Stimulated activated CD4-positive, alpha-beta T cell treated with anti-CD3 and anti-CD28 coated beads, TNF-alpha, amount 100 ng/mL, for 48 hours (primary cell): ENCODE measurements at regions not wholly inside any gene's neighbourhood (a gene's known extent, or its start where the extent isn't known, plus 50 kb on each side); places are given as distances from the start of the nearest gene placed in this dataset.

ENCODE experiments used
- DNase-seq, 3 donors: peaks; one replicate each; pipeline ENCODE4 v3.0.0-alpha.2; 2020; ENCODE audit warnings: low read depth in 3 of 3

GRCh38 chr7:96638669-96639068 is 71.0 kb downstream of the SEM1 start:
- no peak for DNase-seq

GRCh38 chr7:96637522-96637921 is 72.1 kb downstream of the SEM1 start:
- DNase-seq, result no peak

- no peak for DNase-seq
Observed at GRCh38 chr7:96636979-96637378, 72.7 kb downstream of the SEM1 start.

GRCh38 chr7:96636342-96636860 is 73.2 kb downstream of the SEM1 start:
- no peak for DNase-seq

- no peak for DNase-seq
Observed at GRCh38 chr7:96629884-96630283, 79.8 kb downstream of the SEM1 start.

GRCh38 chr7:96624954-96625353 is 84.7 kb downstream of the SEM1 start:
- no peak for DNase-seq

- no peak for DNase-seq
Observed at GRCh38 chr7:96621932-96622331, 87.7 kb downstream of the SEM1 start.

GRCh38 chr7:96614154-96614867 is 95.3 kb downstream of the SEM1 start:
- no peak for DNase-seq

- DNase-seq, result no peak
Observed at GRCh38 chr7:96612034-96612433, 97.6 kb downstream of the SEM1 start.

GRCh38 chr7:96605045-96605716 is 104.5 kb downstream of the SEM1 start:
- DNase-seq, result no peak

- DNase-seq, result no peak
Observed at GRCh38 chr7:96599288-96599936, 110.2 kb downstream of the SEM1 start.

- no peak for DNase-seq
Observed at GRCh38 chr7:96598421-96598820, 111.2 kb downstream of the SEM1 start.

GRCh38 chr7:96596120-96596826 is 113.4 kb downstream of the SEM1 start:
- no peak for DNase-seq

GRCh38 chr7:96591900-96592676 is 117.6 kb downstream of the SEM1 start:
- no peak for DNase-seq

GRCh38 chr7:96591159-96591899 is 118.3 kb downstream of the SEM1 start:
- no peak for DNase-seq

- no peak for DNase-seq
Observed at GRCh38 chr7:96589038-96589437, 120.6 kb downstream of the SEM1 start.

- no peak for DNase-seq
Observed at GRCh38 chr7:96579119-96579518, 130.5 kb downstream of the SEM1 start.

GRCh38 chr7:96578606-96579005 is 131.0 kb downstream of the SEM1 start:
- DNase-seq, result no peak

- DNase-seq, result no peak
Observed at GRCh38 chr7:96563409-96563808, 146.2 kb downstream of the SEM1 start.

GRCh38 chr7:96562966-96563365 is 146.7 kb downstream of the SEM1 start:
- DNase-seq, result no peak

GRCh38 chr7:96562458-96562857 is 147.2 kb downstream of the SEM1 start:
- no peak for DNase-seq
